Activated CD8-positive, alpha-beta T cell treated with anti-CD3 and anti-CD28 coated beads for 36 hours (primary cell): ENCODE measurements at regions not wholly inside any gene's neighbourhood (a gene's known extent, or its start where the extent isn't known, plus 50 kb on each side); places are given as distances from the start of the nearest gene placed in this dataset.

Experiments used
- ATAC-seq: fragments of 200-7000 bp; cut with Tn5 transposase; one replicate; pipeline ENCODE4 v1.10.0; 2021; ENCODE audit warnings: mild to moderate bottlenecking, moderate library complexity
- CTCF ChIA-PET: fragments of 350-600 bp; sonication (Branson Sonifier 250); formaldehyde crosslinking; loops from one replicate; lab custom pipeline; 2021; ENCODE audit warnings: antibody characterized with exemption; lab: Charles Lee
- POLR2A ChIA-PET: fragments of 350-600 bp; sonication (Branson Sonifier 250); formaldehyde crosslinking; loops from one replicate; lab custom pipeline; 2021; ENCODE audit warnings: antibody characterized with exemption; lab: Charles Lee
- DNase-seq: peaks from one replicate; pipeline ENCODE4 v3.0.0-alpha.2; 2020
- H3K27ac Mint-ChIP-seq: one replicate; pipeline ENCODE4 v1.8.0; 2021; ENCODE audit warnings: mild to moderate bottlenecking, mixed read lengths
- H3K27me3 Mint-ChIP-seq: one replicate; pipeline ENCODE4 v1.8.0; 2021; ENCODE audit warnings: mixed read lengths
- H3K36me3 Mint-ChIP-seq: one replicate; pipeline ENCODE4 v1.8.0; 2021; ENCODE audit warnings: low read depth, mixed read lengths
- H3K4me1 Mint-ChIP-seq: one replicate; pipeline ENCODE4 v1.8.0; 2021; ENCODE audit warnings: low read depth, mixed read lengths
- H3K4me3 Mint-ChIP-seq: one replicate; pipeline ENCODE4 v1.8.0; 2021; ENCODE audit warnings: mild to moderate bottlenecking, moderate library complexity, mixed read lengths
- H3K9me3 Mint-ChIP-seq: one replicate; pipeline ENCODE4 v1.8.0; 2021; ENCODE audit warnings: mixed read lengths
- intact Hi-C: fragments of 100-400 bp; cut with micrococcal nuclease; formaldehyde crosslinking; loops from one replicate; pipeline ENCODE4 v1.10.0; 2022
- TF ChIP-seq, protein P1 (sequence below): fragments of 200-600 bp; IDR thresholded peaks from one replicate; pipeline ENCODE4 v1.8.0; 2022; ENCODE audit warnings: antibody characterized with exemption, mild to moderate bottlenecking

DNA sequence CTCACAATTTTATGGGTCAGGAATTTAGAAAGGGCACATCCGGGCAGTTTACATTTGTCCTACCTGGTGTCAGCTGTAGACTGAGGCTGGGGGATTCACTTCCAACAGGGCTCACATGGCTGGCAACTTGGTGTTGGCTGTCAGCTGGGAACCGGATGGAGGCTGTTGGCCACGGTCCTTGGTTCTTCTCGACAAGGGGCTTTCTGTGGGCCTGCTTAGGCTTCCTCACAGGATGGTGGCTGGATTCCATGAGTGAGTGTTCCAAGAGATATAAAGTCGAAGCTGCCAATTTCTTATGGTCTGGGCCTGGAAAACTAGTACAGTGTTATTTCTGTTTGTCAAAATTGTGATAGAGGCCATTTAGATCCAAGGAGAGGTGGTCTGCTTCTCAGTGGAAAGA is 127.9 kb downstream of the PTCSC3 start:
- Mint-ChIP-seq H3K27me3 (peaks cover 8% of the 10 kb centered on the region), H3K9me3 (no peaks in the 10 kb centered on the region), H3K4me1 (no peaks in the 10 kb centered on the region), H3K4me3 (no peak overlapping the region), H3K27ac (no peak overlapping the region), H3K36me3 (no peaks in the 10 kb centered on the region)
- DNase-seq (no peak), ATAC-seq (no peak)
- intact Hi-C loops = no loop called here
- ChIA-PET CTCF (interaction anchor here (1.1 to 1.7 kb wide), 2 partner anchors 8 to 22 kb away, joined by 3 to 6 read pairs; no protein-coding TSS in a partner anchor), POLR2A (no interaction called here)
- TF ChIP-seq, protein P1, sequence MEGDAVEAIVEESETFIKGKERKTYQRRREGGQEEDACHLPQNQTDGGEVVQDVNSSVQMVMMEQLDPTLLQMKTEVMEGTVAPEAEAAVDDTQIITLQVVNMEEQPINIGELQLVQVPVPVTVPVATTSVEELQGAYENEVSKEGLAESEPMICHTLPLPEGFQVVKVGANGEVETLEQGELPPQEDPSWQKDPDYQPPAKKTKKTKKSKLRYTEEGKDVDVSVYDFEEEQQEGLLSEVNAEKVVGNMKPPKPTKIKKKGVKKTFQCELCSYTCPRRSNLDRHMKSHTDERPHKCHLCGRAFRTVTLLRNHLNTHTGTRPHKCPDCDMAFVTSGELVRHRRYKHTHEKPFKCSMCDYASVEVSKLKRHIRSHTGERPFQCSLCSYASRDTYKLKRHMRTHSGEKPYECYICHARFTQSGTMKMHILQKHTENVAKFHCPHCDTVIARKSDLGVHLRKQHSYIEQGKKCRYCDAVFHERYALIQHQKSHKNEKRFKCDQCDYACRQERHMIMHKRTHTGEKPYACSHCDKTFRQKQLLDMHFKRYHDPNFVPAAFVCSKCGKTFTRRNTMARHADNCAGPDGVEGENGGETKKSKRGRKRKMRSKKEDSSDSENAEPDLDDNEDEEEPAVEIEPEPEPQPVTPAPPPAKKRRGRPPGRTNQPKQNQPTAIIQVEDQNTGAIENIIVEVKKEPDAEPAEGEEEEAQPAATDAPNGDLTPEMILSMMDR = no peak

DNA sequence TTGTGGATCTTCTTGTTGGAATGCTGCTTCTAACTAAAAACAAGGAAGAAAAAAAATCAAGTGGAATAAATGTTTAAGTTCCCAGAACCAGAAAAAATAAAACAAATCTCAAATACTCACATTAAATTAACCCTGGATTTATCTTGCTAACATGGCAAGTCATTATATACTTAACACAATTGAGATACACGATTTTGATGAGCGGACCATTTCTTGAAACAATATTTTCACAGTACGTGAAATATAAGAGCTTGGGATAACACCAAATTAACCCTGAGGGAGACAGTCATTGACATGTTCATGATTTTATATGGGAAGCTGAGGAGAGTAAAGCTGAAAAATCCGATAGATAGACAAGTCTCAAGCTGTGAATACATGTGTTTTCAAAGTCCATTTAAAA is 128.6 kb downstream of the PTCSC3 start:
- H3K27ac Mint-ChIP-seq = no peak overlapping the region
- intact Hi-C loops = no loop called here
- ChIA-PET POLR2A (no interaction called here), CTCF (no interaction called here)
- peaks cover 9% of the 10 kb centered on the region for H3K27me3 Mint-ChIP-seq
- no peaks in the 10 kb centered on the region for H3K9me3 Mint-ChIP-seq
- DNase-seq = no peak
- H3K4me1 Mint-ChIP-seq = no peaks in the 10 kb centered on the region
- no peaks in the 10 kb centered on the region for H3K36me3 Mint-ChIP-seq
- no peak for ATAC-seq
- TF ChIP-seq, protein P1 = no peak
- H3K4me3 Mint-ChIP-seq = no peak overlapping the region

DNA sequence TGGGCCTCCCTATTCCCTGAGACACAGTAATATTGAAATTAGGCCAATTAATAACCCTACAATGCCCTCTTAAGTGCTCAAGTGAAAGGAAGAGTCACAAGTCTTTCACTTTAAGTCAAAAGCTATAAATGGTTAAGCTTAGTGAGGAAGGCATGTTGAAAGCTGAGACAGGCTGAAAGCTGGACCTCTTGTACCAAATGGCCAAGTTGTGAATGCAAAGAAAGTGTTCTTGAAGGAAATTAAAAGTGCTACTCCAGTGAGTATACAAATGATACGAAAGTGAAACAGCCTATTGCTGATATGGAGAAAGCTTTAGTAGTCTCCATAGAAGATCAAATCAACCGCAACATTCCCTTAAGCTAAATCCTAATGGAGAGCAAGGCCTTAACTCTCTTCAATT is 140.8 kb downstream of the PTCSC3 start:
- Mint-ChIP-seq H3K27ac (no peak overlapping the region), H3K9me3 (no peaks in the 10 kb centered on the region), H3K27me3 (peaks cover 13% of the 10 kb centered on the region), H3K36me3 (no peaks in the 10 kb centered on the region), H3K4me1 (no peaks in the 10 kb centered on the region), H3K4me3 (no peak overlapping the region)
- CTCF ChIA-PET = interaction anchor here (1.1 to 2.3 kb wide), 4 partner anchors 33 to 155 kb away, joined by 3 to 7 read pairs (median 6); no protein-coding TSS in a partner anchor
- TF ChIP-seq, protein P1 = no peak
- DNase-seq (no peak), ATAC-seq (no peak)
- intact Hi-C loops = no loop called here
- POLR2A ChIA-PET = no interaction called here

DNA sequence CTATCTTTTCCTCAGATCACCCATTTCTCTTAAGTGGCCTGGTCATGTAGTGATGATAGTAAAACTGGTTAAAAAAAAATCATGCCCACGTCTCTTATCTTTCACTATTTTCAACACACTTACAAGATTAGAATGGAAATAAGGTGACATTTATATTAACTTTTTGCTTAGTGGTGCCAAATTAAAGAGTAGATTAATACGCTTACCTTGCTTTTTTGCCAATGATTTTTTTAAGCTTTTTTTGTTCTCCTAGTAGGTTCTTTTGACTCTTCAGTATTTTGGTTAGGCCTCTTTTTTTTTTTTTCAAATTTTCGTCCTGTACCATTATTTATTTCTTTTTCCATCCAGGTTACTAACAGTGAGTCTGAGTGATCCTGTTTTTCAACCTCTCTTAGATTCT is 147.9 kb downstream of the PTCSC3 start:
- DNase-seq = no peak
- Mint-ChIP-seq H3K9me3 (no peaks in the 10 kb centered on the region), H3K36me3 (no peaks in the 10 kb centered on the region), H3K27me3 (peaks cover 18% of the 10 kb centered on the region), H3K4me1 (no peaks in the 10 kb centered on the region), H3K4me3 (no peak overlapping the region), H3K27ac (no peak overlapping the region)
- TF ChIP-seq, protein P1 = no peak
- ChIA-PET POLR2A (no interaction called here), CTCF (interaction anchor here (1.3 kb wide), 1 partner anchor 44 kb away, joined by 3 read pairs; no protein-coding TSS in a partner anchor)
- intact Hi-C loops = no loop called here
- no peak for ATAC-seq

DNA sequence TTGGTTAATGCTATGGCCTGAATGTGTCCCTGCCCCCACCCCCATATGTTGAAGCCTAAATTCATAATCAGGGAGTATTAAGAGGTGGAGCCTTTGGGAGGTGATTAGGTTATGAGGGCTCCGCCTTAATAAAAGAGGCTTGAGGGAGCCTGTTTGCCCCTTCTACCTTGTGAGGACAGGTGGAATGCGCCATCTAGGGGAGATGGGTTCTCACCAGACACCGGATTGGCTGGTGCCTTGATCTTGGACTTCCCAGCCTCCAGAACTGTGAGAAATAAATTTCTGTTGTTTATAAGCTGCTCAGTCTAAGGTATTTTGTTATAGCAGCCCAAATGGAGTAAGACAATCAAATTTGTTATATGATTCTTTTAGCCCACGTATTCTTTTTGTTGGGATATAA is 148.3 kb downstream of the PTCSC3 start:
- Mint-ChIP-seq H3K9me3 (no peaks in the 10 kb centered on the region), H3K4me1 (no peaks in the 10 kb centered on the region), H3K36me3 (no peaks in the 10 kb centered on the region), H3K4me3 (no peak overlapping the region), H3K27ac (no peak overlapping the region), H3K27me3 (peaks cover 13% of the 10 kb centered on the region)
- CTCF ChIA-PET = no interaction called here
- POLR2A ChIA-PET = no interaction called here
- ATAC-seq (no peak), DNase-seq (peak; percentile 43)
- intact Hi-C loops = no loop called here
- TF ChIP-seq, protein P1 = no peak
